GM12892 (cell line): ENCODE measurements at regions not wholly inside any gene's neighbourhood (a gene's known extent, or its start where the extent isn't known, plus 50 kb on each side); places are given as distances from the start of the nearest gene placed in this dataset.
A peak's percentile ranks its signal among the peaks of the same experiment; 100 is the strongest.

Source experiments
- DNase-seq: peaks from one replicate; pipeline ENCODE4 v3.0.0; 2011; ENCODE audit not compliant: insufficient read length
- FAIRE-seq: peaks from 2 replicates; lab custom pipeline; 2011; peaks lifted over from hg19 to GRCh38; lab: Jason Lieb, UNC
- POLR2A ChIP-seq: IDR thresholded peaks from 2 replicates; pipeline ENCODE4 v1.6.1; 2011; ENCODE audit warnings: low read depth, low read length, control low read depth
- POLR2AphosphoS5 ChIP-seq: IDR thresholded peaks from 2 replicates; pipeline ENCODE4 v1.6.1; 2011; ENCODE audit warnings: low read depth, low read length, control low read depth
- TAF1 ChIP-seq: IDR thresholded peaks from 2 replicates; pipeline ENCODE4 v1.6.1; 2011; ENCODE audit warnings: low read depth, mild to moderate bottlenecking, control low read depth, low read length, borderline replicate concordance

GRCh38 chr4:14084598-14084997 lies 457.1 kb upstream of the BOD1L1 start:
- no peak for FAIRE-seq
- DNase-seq: no peak
- TF ChIP-seq POLR2A: no peak
- no peak for TF ChIP-seq TAF1
- no peak for TF ChIP-seq POLR2AphosphoS5

GRCh38 chr4:14087459-14087858 lies 459.9 kb upstream of the BOD1L1 start:
- TF ChIP-seq POLR2AphosphoS5 (no peak), TAF1 (no peak), POLR2A (no peak)
- FAIRE-seq (no peak), DNase-seq (no peak)

- DNase-seq (no peak), FAIRE-seq (peak; percentile 24)
- TF ChIP-seq POLR2AphosphoS5: no peak
- TF ChIP-seq TAF1: no peak
- no peak for TF ChIP-seq POLR2A
Observed at GRCh38 chr4:14087921-14088320, 460.4 kb upstream of the BOD1L1 start.

GRCh38 chr4:14091531-14091930 lies 464.0 kb upstream of the BOD1L1 start:
- TF ChIP-seq POLR2A (no peak), POLR2AphosphoS5 (no peak), TAF1 (no peak)
- no peak for DNase-seq
- FAIRE-seq: no peak

GRCh38 chr4:14091966-14092365 lies 464.4 kb upstream of the BOD1L1 start:
- DNase-seq (no peak), FAIRE-seq (no peak)
- TF ChIP-seq POLR2AphosphoS5 (no peak), TAF1 (no peak), POLR2A (no peak)

GRCh38 chr4:14092741-14093140 lies 465.2 kb upstream of the BOD1L1 start:
- TF ChIP-seq POLR2A (no peak), POLR2AphosphoS5 (no peak), TAF1 (no peak)
- DNase-seq (no peak), FAIRE-seq (no peak)

- TF ChIP-seq POLR2AphosphoS5 (no peak), TAF1 (no peak), POLR2A (no peak)
- DNase-seq (no peak), FAIRE-seq (no peak)
Observed at GRCh38 chr4:14095831-14096230, 468.3 kb upstream of the BOD1L1 start.

- DNase-seq (no peak), FAIRE-seq (no peak)
- TF ChIP-seq POLR2A: no peak
- TF ChIP-seq POLR2AphosphoS5: no peak
- no peak for TF ChIP-seq TAF1
Observed at GRCh38 chr4:14096396-14096965, 469.0 kb upstream of the BOD1L1 start.

- no peak for DNase-seq
- no peak for TF ChIP-seq POLR2AphosphoS5
- no peak for TF ChIP-seq POLR2A
- TF ChIP-seq TAF1: no peak
- no peak for FAIRE-seq
Observed at GRCh38 chr4:14100349-14100748, 472.8 kb upstream of the BOD1L1 start.

- TF ChIP-seq POLR2A (no peak), TAF1 (no peak), POLR2AphosphoS5 (no peak)
- FAIRE-seq: no peak
- no peak for DNase-seq
Observed at GRCh38 chr4:14110407-14110806, 482.9 kb upstream of the BOD1L1 start.

- TF ChIP-seq POLR2A: no peak
- no peak for TF ChIP-seq TAF1
- TF ChIP-seq POLR2AphosphoS5: no peak
- DNase-seq (no peak), FAIRE-seq (no peak)
Observed at GRCh38 chr4:14111730-14112181, 484.2 kb upstream of the BOD1L1 start.

- FAIRE-seq (no peak), DNase-seq (no peak)
- no peak for TF ChIP-seq TAF1
- no peak for TF ChIP-seq POLR2A
- TF ChIP-seq POLR2AphosphoS5: no peak
Observed at GRCh38 chr4:14115106-14115505, 487.6 kb upstream of the BOD1L1 start.

GRCh38 chr4:14117575-14118238 lies 490.2 kb upstream of the BOD1L1 start:
- FAIRE-seq (no peak), DNase-seq (no peak)
- no peak for TF ChIP-seq POLR2A
- TF ChIP-seq TAF1: no peak
- no peak for TF ChIP-seq POLR2AphosphoS5
